ENCODE measurements at regions not wholly inside any gene's neighbourhood (a gene's known extent, or its start where the extent isn't known, plus 50 kb on each side); places are given as distances from the start of the nearest gene placed in this dataset.

- no peak overlapping the region for H3K4me3 Mint-ChIP-seq
- DNase-seq, result no peak
Measured at GRCh38 chr11:97963528-97964331, 1057.0 kb upstream of the CNTN5 start.

DNA sequence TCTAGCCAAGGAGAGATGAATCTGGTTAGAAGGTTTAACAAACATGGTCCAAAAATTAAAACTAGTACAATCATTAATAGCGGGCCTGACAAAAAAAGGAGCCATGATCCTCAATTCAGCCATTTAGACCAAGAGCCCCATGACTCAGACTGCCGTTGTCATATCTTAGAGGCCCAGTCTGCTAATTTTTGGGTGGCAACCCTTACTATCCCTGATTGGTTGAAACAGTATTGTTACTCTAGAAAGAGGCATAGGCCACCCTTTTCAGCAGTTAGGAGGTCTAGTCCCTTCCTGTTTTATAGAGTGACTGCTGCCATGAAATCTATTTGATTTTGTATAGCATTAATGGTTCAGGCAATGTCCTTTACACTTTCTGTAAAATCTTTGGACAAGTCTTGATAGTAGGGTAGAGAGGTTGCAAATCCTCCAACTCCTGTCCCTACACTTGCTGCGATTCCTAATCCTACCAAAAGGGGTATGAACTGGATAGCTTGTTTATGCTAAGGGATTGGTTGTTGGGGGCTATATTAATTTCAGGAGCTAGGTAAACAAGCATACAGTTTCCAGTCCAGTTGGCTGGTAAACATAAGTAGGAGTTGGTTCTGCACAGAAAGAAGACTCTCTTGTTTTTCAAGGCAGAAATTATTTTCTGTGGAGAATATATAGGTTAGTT is 1056.3 kb upstream of the CNTN5 start:
- peaks cover 17% of the 10 kb centered on the region for H3K36me3 Mint-ChIP-seq (ENCODE audit: low read depth)
- no peak overlapping the region for H3K4me3 Mint-ChIP-seq
- H3K27me3 Mint-ChIP-seq (ENCODE audit: insufficient read depth), result no peaks in the 10 kb centered on the region
- H3K9me3 Mint-ChIP-seq, result no peaks in the 10 kb centered on the region
- DNase-seq, result no peak
- no peak; the same call in 1 of the 2 replicates for TF ChIP-seq CTCF (IDR thresholded peaks at IDR 0.05)
- H3K4me1 Mint-ChIP-seq (ENCODE audit: low read depth), result peaks cover 66% of the 10 kb centered on the region
- peak overlapping the region; percentile 83 for H3K27ac Mint-ChIP-seq

More at GRCh38 chr11:97963528-97964331, 1057.0 kb upstream of the CNTN5 start:
- no peak for TF ChIP-seq CTCF (IDR thresholded peaks at IDR 0.05)
- Mint-ChIP-seq H3K4me1 (ENCODE audit: low read depth) (peaks cover 66% of the 10 kb centered on the region), H3K9me3 (no peaks in the 10 kb centered on the region), H3K27ac (peak overlapping the region; percentile 83), H3K36me3 (ENCODE audit: low read depth) (peaks cover 17% of the 10 kb centered on the region), H3K27me3 (ENCODE audit: insufficient read depth) (no peaks in the 10 kb centered on the region)

DNA sequence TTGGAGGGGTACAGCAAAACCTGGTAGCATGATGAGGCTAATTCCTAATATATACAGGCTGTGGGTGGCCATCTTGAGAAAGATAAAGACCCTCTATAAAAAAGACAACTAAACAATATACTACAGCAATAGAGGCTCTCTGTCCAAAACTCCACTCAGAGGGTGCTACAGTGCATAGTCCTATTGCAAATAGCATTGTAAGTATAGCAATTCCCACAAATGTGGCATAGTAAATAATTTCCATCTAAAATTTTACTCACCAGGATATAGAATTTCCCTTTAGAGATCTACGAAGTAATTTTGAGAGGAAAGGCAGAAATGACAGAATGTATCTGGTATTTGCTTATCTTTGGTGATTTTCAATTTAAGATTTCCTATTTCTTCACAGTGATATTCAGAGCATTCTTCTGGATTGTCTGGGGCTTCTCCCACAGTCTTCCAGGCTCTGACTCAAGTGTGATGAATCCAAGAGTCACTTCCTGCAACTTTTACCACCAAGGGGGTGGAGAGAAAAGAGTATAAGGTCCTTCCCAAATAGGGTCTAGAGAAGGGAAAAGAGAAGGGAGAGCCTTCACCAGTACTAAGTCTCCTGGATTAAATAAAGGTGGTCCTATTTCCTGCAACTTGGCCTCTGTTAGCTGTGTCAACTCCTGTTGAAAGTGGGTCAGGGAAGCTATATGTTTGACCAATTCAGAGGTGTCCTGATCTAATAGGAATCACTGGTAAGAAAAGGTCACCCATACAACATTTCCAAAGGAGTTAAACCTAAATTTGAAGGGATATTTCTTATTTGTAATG is 1054.7 kb upstream of the CNTN5 start:
- H3K27me3 Mint-ChIP-seq (ENCODE audit: insufficient read depth), result no peaks in the 10 kb centered on the region
- peaks cover 65% of the 10 kb centered on the region for H3K4me1 Mint-ChIP-seq (ENCODE audit: low read depth)
- H3K4me3 Mint-ChIP-seq, result peak overlapping the region; percentile 41

GRCh38 chr11:97966901-97967300 is 1053.8 kb upstream of the CNTN5 start:
- no peak for TF ChIP-seq CTCF (IDR thresholded peaks at IDR 0.05)
- DNase-seq, result no peak
- Mint-ChIP-seq H3K9me3 (no peaks in the 10 kb centered on the region), H3K27ac (peak overlapping the region; percentile 94), H3K27me3 (ENCODE audit: insufficient read depth) (no peaks in the 10 kb centered on the region), H3K4me1 (ENCODE audit: low read depth) (peaks cover 63% of the 10 kb centered on the region), H3K4me3 (no peak overlapping the region), H3K36me3 (ENCODE audit: low read depth) (peaks cover 17% of the 10 kb centered on the region)

More for the DNA sequence above, 1054.7 kb upstream of the CNTN5 start:
- Mint-ChIP-seq H3K9me3 (no peaks in the 10 kb centered on the region), H3K36me3 (ENCODE audit: low read depth) (peaks cover 17% of the 10 kb centered on the region), H3K27ac (peak overlapping the region; percentile 94)
- peak; percentile 91 for DNase-seq
- no peak for TF ChIP-seq CTCF (IDR thresholded peaks at IDR 0.05)

DNA sequence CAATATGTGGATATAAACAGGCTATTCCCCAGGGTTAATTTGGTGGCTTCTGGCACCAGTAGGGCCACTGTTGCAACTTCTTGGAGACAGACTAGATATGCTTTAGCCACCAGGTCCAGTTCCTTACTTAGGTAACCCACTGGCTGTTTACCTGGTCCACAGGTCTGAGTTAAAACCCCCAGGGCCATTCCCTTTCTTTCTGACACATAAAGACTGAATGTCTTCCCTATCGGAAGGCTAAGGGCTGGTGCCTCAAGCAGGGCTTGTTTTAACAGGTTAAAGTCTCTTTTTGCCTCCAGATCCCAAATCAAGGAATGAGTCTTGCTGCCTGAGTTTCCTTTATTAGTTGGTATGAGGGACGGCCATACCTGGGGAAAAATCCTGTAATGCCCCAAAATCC is 1052.7 kb upstream of the CNTN5 start:
- DNase-seq, result no peak
- no peaks in the 10 kb centered on the region for H3K9me3 Mint-ChIP-seq

More for the DNA sequence above, 1052.7 kb upstream of the CNTN5 start:
- Mint-ChIP-seq H3K36me3 (ENCODE audit: low read depth) (peaks cover 17% of the 10 kb centered on the region), H3K4me3 (no peak overlapping the region), H3K4me1 (ENCODE audit: low read depth) (peaks cover 59% of the 10 kb centered on the region), H3K27ac (peak overlapping the region; percentile 94; the same call in 1 of the 2 replicates), H3K27me3 (ENCODE audit: insufficient read depth) (no peaks in the 10 kb centered on the region)
- no peak for TF ChIP-seq CTCF (IDR thresholded peaks at IDR 0.05)
